ENCODE measurements at regions not wholly inside any gene's neighbourhood (a gene's known extent, or its start where the extent isn't known, plus 50 kb on each side); places are given as distances from the start of the nearest gene placed in this dataset.

GRCh38 chr13:42722883-42723539, 58.4 kb upstream of the FAM216B start:
- DNase-seq: no peak

- DNase-seq: no peak
These were observed 52.7 kb upstream of the FAM216B start for GRCh38 chr13:42728507-42729180.

GRCh38 chr13:42729857-42730402, 51.5 kb upstream of the FAM216B start:
- no peak for DNase-seq

All from fibroblast of skin of right quadriceps (primary cell).